AG10803 (cell line): ENCODE measurements at regions not wholly inside any gene's neighbourhood (a gene's known extent, or its start where the extent isn't known, plus 50 kb on each side); places are given as distances from the start of the nearest gene placed in this dataset.

ENCODE experiments used
- DNase-seq: peaks from one replicate; pipeline ENCODE4 v3.0.0; 2010; ENCODE audit warnings: low read depth
- H3K4me3 ChIP-seq: 2 replicates; pipeline ENCODE4 v1.5.1; 2011; ENCODE audit warnings: mild to moderate bottlenecking, low read length, control low read depth
- TF ChIP-seq, protein P1 (sequence below): conservative IDR thresholded peaks from 2 replicates; pipeline ENCODE4 v1.5.1; 2011; ENCODE audit warnings: mild to moderate bottlenecking, low read length, control low read depth, inconsistent platforms

DNA sequence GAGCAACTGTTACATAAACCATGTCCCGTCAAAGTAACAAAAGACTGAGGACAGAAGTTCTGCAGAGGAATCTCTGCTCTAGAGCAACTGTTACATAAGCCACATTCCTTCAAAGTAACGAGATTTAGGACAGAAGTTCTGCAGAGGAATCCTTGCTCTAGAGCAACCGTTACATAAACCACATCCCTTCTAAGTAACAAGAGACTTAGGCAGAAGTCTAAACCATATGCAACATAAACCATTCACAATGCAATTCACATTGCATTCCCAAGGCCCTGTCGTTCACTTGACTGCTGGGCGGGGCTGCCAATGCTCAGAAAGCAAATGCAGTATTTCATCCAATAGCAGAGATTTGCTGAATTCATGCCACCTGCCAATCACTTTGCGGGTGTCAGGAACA lies 124.4 kb upstream of the PUDP start:
- TF ChIP-seq, protein P1, sequence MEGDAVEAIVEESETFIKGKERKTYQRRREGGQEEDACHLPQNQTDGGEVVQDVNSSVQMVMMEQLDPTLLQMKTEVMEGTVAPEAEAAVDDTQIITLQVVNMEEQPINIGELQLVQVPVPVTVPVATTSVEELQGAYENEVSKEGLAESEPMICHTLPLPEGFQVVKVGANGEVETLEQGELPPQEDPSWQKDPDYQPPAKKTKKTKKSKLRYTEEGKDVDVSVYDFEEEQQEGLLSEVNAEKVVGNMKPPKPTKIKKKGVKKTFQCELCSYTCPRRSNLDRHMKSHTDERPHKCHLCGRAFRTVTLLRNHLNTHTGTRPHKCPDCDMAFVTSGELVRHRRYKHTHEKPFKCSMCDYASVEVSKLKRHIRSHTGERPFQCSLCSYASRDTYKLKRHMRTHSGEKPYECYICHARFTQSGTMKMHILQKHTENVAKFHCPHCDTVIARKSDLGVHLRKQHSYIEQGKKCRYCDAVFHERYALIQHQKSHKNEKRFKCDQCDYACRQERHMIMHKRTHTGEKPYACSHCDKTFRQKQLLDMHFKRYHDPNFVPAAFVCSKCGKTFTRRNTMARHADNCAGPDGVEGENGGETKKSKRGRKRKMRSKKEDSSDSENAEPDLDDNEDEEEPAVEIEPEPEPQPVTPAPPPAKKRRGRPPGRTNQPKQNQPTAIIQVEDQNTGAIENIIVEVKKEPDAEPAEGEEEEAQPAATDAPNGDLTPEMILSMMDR: no peak
- peak; percentile 78 for DNase-seq
- no peak overlapping the region for H3K4me3 ChIP-seq

- H3K4me3 ChIP-seq: no peak overlapping the region
- DNase-seq: no peak
- TF ChIP-seq, protein P1: no peak
These were observed 123.0 kb upstream of the PUDP start for GRCh38 chrX:7270933-7271332.

- TF ChIP-seq, protein P1: no peak
- H3K4me3 ChIP-seq: no peak overlapping the region; the same call in 1 of the 2 replicates
- peak; percentile 78 for DNase-seq
These were observed 122.0 kb upstream of the PUDP start for GRCh38 chrX:7269991-7270390.

- H3K4me3 ChIP-seq: no peak overlapping the region
- TF ChIP-seq, protein P1: no peak
These were observed 121.6 kb upstream of the PUDP start for GRCh38 chrX:7269589-7269988.

GRCh38 chrX:7266288-7266687 lies 118.3 kb upstream of the PUDP start:
- TF ChIP-seq, protein P1: no peak
- DNase-seq: peak; percentile 58
- no peak overlapping the region for H3K4me3 ChIP-seq

More at GRCh38 chrX:7269589-7269988, 121.6 kb upstream of the PUDP start:
- DNase-seq: no peak

DNA sequence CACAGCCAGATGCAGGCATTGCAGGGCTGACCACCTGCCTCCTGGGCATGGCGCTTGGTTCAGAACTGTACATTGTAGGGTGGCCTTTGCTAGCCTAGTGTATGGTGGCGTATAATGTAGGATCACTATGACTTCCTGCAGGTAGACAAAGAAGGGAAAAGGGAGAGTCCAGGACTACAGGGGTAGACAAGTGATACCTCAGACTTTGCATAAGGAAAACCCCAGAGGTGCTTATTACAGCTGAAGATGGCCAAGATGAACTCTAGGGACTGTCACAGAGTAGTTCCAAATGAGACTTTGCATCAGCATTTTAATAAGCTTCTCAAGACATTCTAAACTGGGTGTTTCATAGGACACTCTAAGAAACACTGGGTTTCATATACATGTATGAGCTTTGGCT lies 116.4 kb upstream of the PUDP start:
- H3K4me3 ChIP-seq: no peak overlapping the region
- DNase-seq: no peak
- TF ChIP-seq, protein P1: no peak

DNA sequence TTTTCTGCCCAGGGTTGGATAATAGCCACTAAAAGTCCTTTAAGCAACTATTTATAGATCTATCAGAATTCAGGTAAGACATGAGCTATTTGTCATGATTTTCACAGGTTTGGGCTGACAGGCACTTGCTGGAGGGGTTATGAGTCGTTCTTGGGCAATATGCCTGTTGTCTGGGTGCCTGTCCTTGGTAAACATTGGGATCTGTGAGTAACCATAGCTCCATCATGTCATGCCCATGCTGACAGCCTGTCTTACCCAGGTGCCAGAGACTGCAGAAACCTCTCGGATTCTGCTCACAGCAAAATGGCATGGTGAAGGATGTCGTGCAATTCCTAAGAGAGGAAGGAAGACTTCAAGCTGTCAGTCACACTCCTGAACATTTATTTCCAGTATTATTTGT lies 116.0 kb upstream of the PUDP start:
- TF ChIP-seq, protein P1: no peak
- no peak for DNase-seq
- no peak overlapping the region for H3K4me3 ChIP-seq
